ENCODE measurements at regions not wholly inside any gene's neighbourhood (a gene's known extent, or its start where the extent isn't known, plus 50 kb on each side); places are given as distances from the start of the nearest gene placed in this dataset.

GRCh38 chr2:120881981-120882788, 146.5 kb downstream of the GLI2 start:
- DNase-seq (ENCODE audit: low read depth): no peak

- no peak for DNase-seq (ENCODE audit: low read depth)
Observed at GRCh38 chr2:120883607-120884440, 148.2 kb downstream of the GLI2 start.

GRCh38 chr2:120884472-120885290, 149.0 kb downstream of the GLI2 start:
- no peak for DNase-seq (ENCODE audit: low read depth)

- DNase-seq (ENCODE audit: low read depth): no peak
Observed at GRCh38 chr2:120885321-120885720, 149.7 kb downstream of the GLI2 start.

GRCh38 chr2:120885749-120886148, 150.1 kb downstream of the GLI2 start:
- no peak for DNase-seq (ENCODE audit: low read depth)

- DNase-seq (ENCODE audit: low read depth): no peak
Observed at GRCh38 chr2:120886534-120887319, 151.1 kb downstream of the GLI2 start.

GRCh38 chr2:120887320-120887697, 151.6 kb downstream of the GLI2 start:
- no peak for DNase-seq (ENCODE audit: low read depth)

GRCh38 chr2:120887741-120888231, 152.1 kb downstream of the GLI2 start:
- DNase-seq (ENCODE audit: low read depth): no peak

- DNase-seq (ENCODE audit: low read depth): no peak
Observed at GRCh38 chr2:120888851-120889250, 153.2 kb downstream of the GLI2 start.

- DNase-seq (ENCODE audit: low read depth): no peak
Observed at GRCh38 chr2:120889936-120890335, 154.3 kb downstream of the GLI2 start.

GRCh38 chr2:120890566-120891360, 155.1 kb downstream of the GLI2 start:
- DNase-seq (ENCODE audit: low read depth): no peak

GRCh38 chr2:120892271-120892966, 156.8 kb downstream of the GLI2 start:
- DNase-seq (ENCODE audit: low read depth): no peak

GRCh38 chr2:120892967-120893667, 157.4 kb downstream of the GLI2 start:
- no peak for DNase-seq (ENCODE audit: low read depth)

GRCh38 chr2:120893811-120894584, 158.3 kb downstream of the GLI2 start:
- no peak for DNase-seq (ENCODE audit: low read depth)

- no peak for DNase-seq (ENCODE audit: low read depth)
Observed at GRCh38 chr2:120894966-120895365, 159.3 kb downstream of the GLI2 start.

- no peak for DNase-seq (ENCODE audit: low read depth)
Observed at GRCh38 chr2:120896126-120896525, 160.5 kb downstream of the GLI2 start.

- no peak for DNase-seq (ENCODE audit: low read depth)
Observed at GRCh38 chr2:120896901-120897300, 161.2 kb downstream of the GLI2 start.

- DNase-seq (ENCODE audit: low read depth): no peak
Observed at GRCh38 chr2:120897399-120897798, 161.7 kb downstream of the GLI2 start.

Data from T follicular helper cell (primary cell).